ENCODE measurements at regions not wholly inside any gene's neighbourhood (a gene's known extent, or its start where the extent isn't known, plus 50 kb on each side); places are given as distances from the start of the nearest gene placed in this dataset.

GRCh38 chr4:110754716-110755115 lies 131.8 kb upstream of the PITX2 start:
- H3K4me3 ChIP-seq (ENCODE audit: low read depth, low read length), result no peak overlapping the region
- TF ChIP-seq CTCF (IDR thresholded peaks at IDR 0.05; ENCODE audit: low read depth, low read length), result no peak

- H3K4me3 ChIP-seq (ENCODE audit: low read depth, low read length), result no peak overlapping the region
- TF ChIP-seq CTCF (IDR thresholded peaks at IDR 0.05; ENCODE audit: low read depth, low read length), result no peak
Observed at GRCh38 chr4:110769578-110769977, 146.7 kb upstream of the PITX2 start.

GRCh38 chr4:110770353-110770752 lies 147.5 kb upstream of the PITX2 start:
- TF ChIP-seq CTCF (IDR thresholded peaks at IDR 0.05; ENCODE audit: low read depth, low read length), result no peak
- no peak overlapping the region for H3K4me3 ChIP-seq (ENCODE audit: low read depth, low read length)

- TF ChIP-seq CTCF (IDR thresholded peaks at IDR 0.05; ENCODE audit: low read depth, low read length), result no peak
- no peak overlapping the region for H3K4me3 ChIP-seq (ENCODE audit: low read depth, low read length)
Observed at GRCh38 chr4:110778521-110778920, 155.6 kb upstream of the PITX2 start.

- no peak for TF ChIP-seq CTCF (IDR thresholded peaks at IDR 0.05; ENCODE audit: low read depth, low read length)
- no peak overlapping the region for H3K4me3 ChIP-seq (ENCODE audit: low read depth, low read length)
Observed at GRCh38 chr4:110780538-110780937, 157.7 kb upstream of the PITX2 start.

GRCh38 chr4:110781944-110782343 lies 159.1 kb upstream of the PITX2 start:
- no peak overlapping the region for H3K4me3 ChIP-seq (ENCODE audit: low read depth, low read length)
- TF ChIP-seq CTCF (IDR thresholded peaks at IDR 0.05; ENCODE audit: low read depth, low read length), result no peak

GRCh38 chr4:110787109-110787508 lies 164.2 kb upstream of the PITX2 start:
- no peak overlapping the region for H3K4me3 ChIP-seq (ENCODE audit: low read depth, low read length)
- no peak for TF ChIP-seq CTCF (IDR thresholded peaks at IDR 0.05; ENCODE audit: low read depth, low read length)
